IMR-90 (cell line): ENCODE measurements at regions not wholly inside any gene's neighbourhood (a gene's known extent, or its start where the extent isn't known, plus 50 kb on each side); places are given as distances from the start of the nearest gene placed in this dataset.

Source experiments
- BHLHE40 ChIP-seq: fragments of 150-350 bp; IDR thresholded peaks from 2 replicates; pipeline ENCODE4 v1.6.1; 2016; ENCODE audit warnings: mild to moderate bottlenecking, low read depth, low read length
- CEBPB ChIP-seq: IDR thresholded peaks from 2 replicates; pipeline ENCODE4 v1.6.1; 2012; ENCODE audit warnings: low read depth, low read length, improper control_type of control experiment
- CTCF ChIP-seq: conservative IDR thresholded peaks from 2 replicates; pipeline ENCODE4 v1.5.1; 2012; ENCODE audit warnings: mild to moderate bottlenecking, low read depth, low read length, improper control_type of control experiment
- MAFK ChIP-seq: IDR thresholded peaks from 2 replicates; pipeline ENCODE4 v1.6.1; 2012; ENCODE audit warnings: low read depth, low read length, improper control_type of control experiment
- MAZ ChIP-seq: IDR thresholded peaks from 2 replicates; pipeline ENCODE4 v1.6.1; 2012; ENCODE audit warnings: low read depth, mild to moderate bottlenecking, low read length, improper control_type of control experiment, moderate library complexity, borderline replicate concordance
- MXI1 ChIP-seq: IDR thresholded peaks from 2 replicates; pipeline ENCODE4 v1.6.1; 2012; ENCODE audit warnings: low read depth, mild to moderate bottlenecking, low read length, moderate library complexity, borderline replicate concordance
- NFE2L2 ChIP-seq: fragments of 150-350 bp; IDR thresholded peaks from 2 replicates; pipeline ENCODE4 v1.6.1; 2016; ENCODE audit warnings: low read depth, mild to moderate bottlenecking, low read length
- POLR2A ChIP-seq: IDR thresholded peaks from 2 replicates; pipeline ENCODE4 v1.6.1; 2012; ENCODE audit warnings: mild to moderate bottlenecking, low read depth, low read length
- RAD21 ChIP-seq: IDR thresholded peaks from 2 replicates; pipeline ENCODE4 v1.6.1; 2012; ENCODE audit warnings: low read length, improper control_type of control experiment
- SMC3 ChIP-seq: fragments of 150-350 bp; IDR thresholded peaks from 2 replicates; pipeline ENCODE4 v1.6.1; 2016; ENCODE audit warnings: low read depth, mild to moderate bottlenecking, antibody characterized with exemption, low read length, moderate library complexity
- USF2 ChIP-seq: fragments of 150-350 bp; IDR thresholded peaks from 2 replicates; pipeline ENCODE4 v1.6.1; 2017; ENCODE audit warnings: mild to moderate bottlenecking, antibody characterized with exemption, low read length, low read depth

- no peak for TF ChIP-seq MXI1
- TF ChIP-seq CTCF, result no peak
- TF ChIP-seq RAD21, result no peak
- TF ChIP-seq MAFK, result no peak
- TF ChIP-seq POLR2A, result no peak
- no peak for TF ChIP-seq SMC3
- no peak for TF ChIP-seq BHLHE40
- TF ChIP-seq NFE2L2, result no peak
- no peak for TF ChIP-seq CEBPB
- no peak for TF ChIP-seq USF2
- TF ChIP-seq MAZ, result no peak
These were observed 166.5 kb upstream of the MYLIP start for GRCh38 chr6:15962449-15962764.
